ENCODE measurements at regions not wholly inside any gene's neighbourhood (a gene's known extent, or its start where the extent isn't known, plus 50 kb on each side); places are given as distances from the start of the nearest gene placed in this dataset.
"Not testable (repeated sequence)": the region's sequence is repeated elsewhere in the genome, so short reads cannot be mapped to it uniquely, and the experiment has no call there.

DNA sequence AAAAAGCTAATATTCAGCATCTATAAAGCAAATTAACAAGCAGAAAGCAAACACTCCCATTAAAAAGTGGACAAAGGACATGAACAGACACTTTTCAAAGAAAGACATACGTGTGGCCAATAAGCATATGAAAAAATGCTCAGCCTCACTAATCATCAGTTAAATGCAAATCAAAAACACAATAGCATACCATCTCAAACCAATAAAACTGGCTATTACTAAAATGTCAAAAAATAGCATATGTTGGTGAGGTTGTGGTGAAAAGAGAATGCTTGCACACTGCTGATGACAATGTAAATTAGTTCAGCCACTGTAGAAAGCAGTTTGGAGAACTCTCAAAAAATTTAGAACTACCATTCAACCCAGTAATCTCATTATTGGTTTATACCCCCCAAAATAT is 284.6 kb upstream of the KCND2 start:
- TF ChIP-seq, protein P1, sequence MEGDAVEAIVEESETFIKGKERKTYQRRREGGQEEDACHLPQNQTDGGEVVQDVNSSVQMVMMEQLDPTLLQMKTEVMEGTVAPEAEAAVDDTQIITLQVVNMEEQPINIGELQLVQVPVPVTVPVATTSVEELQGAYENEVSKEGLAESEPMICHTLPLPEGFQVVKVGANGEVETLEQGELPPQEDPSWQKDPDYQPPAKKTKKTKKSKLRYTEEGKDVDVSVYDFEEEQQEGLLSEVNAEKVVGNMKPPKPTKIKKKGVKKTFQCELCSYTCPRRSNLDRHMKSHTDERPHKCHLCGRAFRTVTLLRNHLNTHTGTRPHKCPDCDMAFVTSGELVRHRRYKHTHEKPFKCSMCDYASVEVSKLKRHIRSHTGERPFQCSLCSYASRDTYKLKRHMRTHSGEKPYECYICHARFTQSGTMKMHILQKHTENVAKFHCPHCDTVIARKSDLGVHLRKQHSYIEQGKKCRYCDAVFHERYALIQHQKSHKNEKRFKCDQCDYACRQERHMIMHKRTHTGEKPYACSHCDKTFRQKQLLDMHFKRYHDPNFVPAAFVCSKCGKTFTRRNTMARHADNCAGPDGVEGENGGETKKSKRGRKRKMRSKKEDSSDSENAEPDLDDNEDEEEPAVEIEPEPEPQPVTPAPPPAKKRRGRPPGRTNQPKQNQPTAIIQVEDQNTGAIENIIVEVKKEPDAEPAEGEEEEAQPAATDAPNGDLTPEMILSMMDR (IDR thresholded peaks at IDR 0.05): no peak
- TF ChIP-seq ZFX (IDR thresholded peaks at IDR 0.05; ENCODE audit: borderline replicate concordance): no peak
- no peak overlapping the region for H3K27ac ChIP-seq

DNA sequence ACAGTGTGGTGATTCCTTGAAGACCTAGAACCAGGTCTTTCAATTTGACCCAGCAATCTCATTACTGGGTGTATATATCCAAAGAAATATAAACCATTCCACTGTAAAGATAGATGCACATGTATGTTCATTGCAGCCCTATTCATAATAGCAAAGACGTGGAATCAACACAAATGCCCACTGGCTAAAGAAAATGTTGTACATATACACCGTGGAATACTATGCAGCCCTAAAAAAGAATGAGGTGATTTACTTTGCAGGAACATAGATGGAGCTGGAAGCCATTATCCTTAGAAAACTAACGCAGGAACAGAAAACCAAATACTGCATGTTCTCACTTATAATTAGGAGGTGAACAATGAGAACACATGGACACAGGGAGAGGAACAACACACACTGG is 278.0 kb upstream of the KCND2 start:
- no peak overlapping the region for H3K27ac ChIP-seq
- TF ChIP-seq, protein P1 (IDR thresholded peaks at IDR 0.05): no peak
- TF ChIP-seq ZFX (IDR thresholded peaks at IDR 0.05; ENCODE audit: borderline replicate concordance): no peak

DNA sequence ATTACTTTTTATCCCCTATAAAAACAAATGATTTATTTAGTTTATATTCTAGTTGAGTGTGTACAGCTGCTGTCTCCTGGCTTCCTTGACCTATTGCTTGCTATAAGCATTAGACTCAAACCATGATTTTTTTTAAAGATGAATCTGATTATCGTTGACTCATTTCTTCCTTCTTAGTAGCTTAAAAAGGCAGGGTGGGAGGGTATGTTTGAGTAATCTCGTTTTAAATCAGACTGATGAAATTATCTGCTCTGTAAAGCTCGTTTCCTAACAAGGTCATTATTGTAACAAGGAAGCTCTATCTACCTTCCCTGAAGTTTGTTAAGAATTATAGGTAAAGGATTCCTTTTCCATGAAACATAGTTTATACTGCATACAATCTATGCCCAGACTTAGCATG is 276.3 kb upstream of the KCND2 start:
- TF ChIP-seq ZFX (IDR thresholded peaks at IDR 0.05; ENCODE audit: borderline replicate concordance): no peak
- TF ChIP-seq, protein P1 (IDR thresholded peaks at IDR 0.05): no peak
- H3K27ac ChIP-seq: no peak overlapping the region

DNA sequence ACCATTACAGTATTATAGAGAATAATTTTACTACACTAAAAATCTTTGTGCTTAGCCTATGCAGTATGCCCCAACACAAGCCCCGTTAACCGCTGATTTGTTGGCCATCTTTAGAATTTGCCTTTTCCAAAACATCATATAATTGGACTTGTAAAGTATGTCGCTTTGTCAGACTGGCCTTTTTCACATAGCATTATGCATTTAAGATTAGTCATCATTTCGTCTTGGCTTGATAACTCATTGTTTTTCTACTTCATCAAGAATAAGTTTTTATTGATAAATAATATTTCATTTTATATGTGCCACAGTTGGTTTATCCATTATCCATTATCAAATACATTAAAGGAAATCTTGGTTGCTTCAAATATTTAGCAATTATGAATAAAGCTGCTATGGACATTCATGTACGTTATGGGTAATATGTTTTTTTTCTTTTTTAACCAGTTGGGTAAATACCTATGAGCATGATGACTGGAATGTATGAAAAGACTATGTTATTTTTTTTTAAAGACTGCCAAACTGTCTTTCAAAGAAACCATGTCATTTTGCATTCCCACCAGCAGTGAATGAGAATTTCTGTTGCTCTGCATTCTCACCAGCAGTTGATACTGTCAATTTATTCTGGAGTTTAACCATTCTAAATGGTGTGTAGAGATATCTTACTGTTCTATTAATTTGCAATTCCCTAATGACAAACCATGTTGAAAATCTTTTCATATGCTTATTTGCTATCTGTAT is 273.1 kb upstream of the KCND2 start:
- TF ChIP-seq, protein P1 (IDR thresholded peaks at IDR 0.05): no peak
- TF ChIP-seq ZFX (IDR thresholded peaks at IDR 0.05; ENCODE audit: borderline replicate concordance): no peak
- H3K27ac ChIP-seq: no peak overlapping the region

DNA sequence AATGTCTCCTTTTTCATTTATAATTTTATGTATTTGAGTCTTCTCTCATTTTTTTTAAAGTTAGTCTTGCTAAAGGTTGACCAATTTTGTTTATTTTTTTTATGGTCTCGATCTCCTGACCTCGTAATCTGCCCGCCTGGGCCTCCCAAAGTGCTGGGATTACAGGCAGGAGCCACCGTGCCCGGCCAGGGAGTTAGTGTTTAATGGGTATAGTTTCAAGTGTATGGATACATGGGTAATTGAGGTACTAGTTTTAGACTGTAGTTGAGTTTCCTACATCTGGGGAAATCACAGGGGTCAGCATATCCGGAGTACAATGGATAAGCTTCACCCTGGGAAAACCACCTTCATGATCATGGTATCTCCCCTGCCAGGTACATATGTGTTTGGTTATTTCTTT is 267.3 kb upstream of the KCND2 start:
- TF ChIP-seq, protein P1 (IDR thresholded peaks at IDR 0.05): no peak
- H3K27ac ChIP-seq: no peak overlapping the region

DNA sequence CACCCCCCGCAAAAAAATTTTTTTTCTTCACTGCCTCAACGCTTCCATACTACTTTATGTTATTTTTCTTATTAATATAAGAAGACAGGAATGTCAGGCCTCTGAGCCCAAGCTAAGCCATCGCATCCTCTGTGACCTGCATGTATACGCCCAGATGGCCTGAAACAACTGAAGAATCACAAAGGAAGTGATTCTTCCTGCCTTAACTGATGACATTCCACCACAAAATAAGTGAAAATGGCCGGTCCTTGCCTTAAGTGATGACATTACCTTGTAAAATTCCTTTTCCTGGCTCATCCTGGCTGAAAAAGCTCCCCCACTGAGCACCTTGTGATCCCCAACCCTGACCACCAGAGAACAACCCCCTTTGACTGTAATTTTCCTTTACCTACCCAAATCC is 258.7 kb upstream of the KCND2 start:
- not testable (repeated sequence) for H3K27ac ChIP-seq

DNA sequence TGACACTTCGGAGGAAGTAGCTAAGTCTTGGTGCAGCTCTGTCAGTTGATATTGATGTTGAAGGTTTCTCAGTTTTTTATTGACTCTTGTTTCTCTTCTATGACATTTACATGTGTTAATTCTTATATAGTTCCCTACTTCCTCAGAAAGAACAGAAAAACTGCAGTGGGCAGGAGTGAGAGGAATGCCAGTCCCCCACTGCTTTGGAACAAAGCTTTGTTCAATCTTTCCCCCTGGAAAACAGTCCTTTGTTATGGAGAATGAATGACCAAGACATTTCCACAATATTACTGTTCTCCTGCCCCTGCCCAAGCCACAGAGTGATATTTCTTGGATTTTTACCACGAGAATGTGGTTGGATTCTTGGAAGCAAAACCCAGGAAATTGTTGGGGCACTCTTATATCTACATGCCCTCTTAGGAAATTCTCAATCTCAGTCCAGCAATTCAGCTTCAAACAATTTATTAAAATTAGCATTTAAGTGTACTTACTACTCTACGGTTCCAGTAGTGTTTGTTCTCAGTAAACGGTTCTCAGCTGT is 258.0 kb upstream of the KCND2 start:
- no peak overlapping the region for H3K27ac ChIP-seq
- TF ChIP-seq ZFX (IDR thresholded peaks at IDR 0.05; ENCODE audit: borderline replicate concordance): no peak
- TF ChIP-seq, protein P1 (IDR thresholded peaks at IDR 0.05): no peak

DNA sequence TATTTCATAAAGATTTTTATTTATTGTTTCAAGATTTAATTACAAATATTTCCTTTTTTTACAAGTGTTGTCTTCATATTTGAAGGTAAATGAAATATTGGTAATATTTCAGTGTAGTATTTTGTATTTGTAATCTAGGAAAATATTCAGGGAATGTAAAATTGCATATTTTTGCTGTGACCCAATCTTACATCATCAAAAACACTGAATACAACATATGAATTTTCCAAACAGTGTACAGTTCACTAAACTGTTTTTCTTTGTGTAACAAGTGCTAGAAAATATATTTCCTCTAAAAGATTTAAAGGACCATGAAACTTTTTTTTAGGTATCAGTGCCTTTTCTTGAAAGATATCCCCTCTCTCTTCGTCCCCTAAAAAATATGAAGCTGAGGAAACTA is 251.9 kb upstream of the KCND2 start:
- no peak overlapping the region for H3K27ac ChIP-seq
- TF ChIP-seq, protein P1 (IDR thresholded peaks at IDR 0.05): no peak
- no peak for TF ChIP-seq ZFX (IDR thresholded peaks at IDR 0.05; ENCODE audit: borderline replicate concordance)

Data from 22Rv1 (cell line).